Osteoblast (primary cell): ENCODE measurements at regions not wholly inside any gene's neighbourhood (a gene's known extent, or its start where the extent isn't known, plus 50 kb on each side); places are given as distances from the start of the nearest gene placed in this dataset.

Source experiments
- DNase-seq: peaks from one replicate; pipeline ENCODE4 v3.0.0; 2011; ENCODE audit warnings: low spot score, mixed read lengths; ENCODE audit not compliant: insufficient read length; ENCODE audit errors: missing footprints
- H2AFZ ChIP-seq: 2 replicates; pipeline ENCODE4 v1.6.0; 2011; ENCODE audit warnings: mild to moderate bottlenecking, low read length
- H3K27ac ChIP-seq: 2 replicates; pipeline ENCODE4 v1.5.1; 2011; ENCODE audit warnings: mild to moderate bottlenecking, low read depth, low read length, moderate library complexity
- H3K27me3 ChIP-seq: 2 replicates; pipeline ENCODE4 v1.6.0; 2012; ENCODE audit warnings: mild to moderate bottlenecking, control low read depth, inconsistent platforms, low read length, moderate library complexity; ENCODE audit not compliant: insufficient read depth
- H3K36me3 ChIP-seq: 2 replicates; pipeline ENCODE4 v1.5.1; 2011; ENCODE audit warnings: mild to moderate bottlenecking, low read length, control low read depth, moderate library complexity; ENCODE audit not compliant: insufficient read depth
- H3K4me1 ChIP-seq: 2 replicates; pipeline ENCODE4 v1.5.1; 2011; ENCODE audit warnings: mild to moderate bottlenecking, low read length, control low read depth, moderate library complexity; ENCODE audit not compliant: insufficient read depth
- H3K4me2 ChIP-seq: 2 replicates; pipeline ENCODE4 v1.6.0; 2011; ENCODE audit warnings: mild to moderate bottlenecking, low read length; ENCODE audit not compliant: insufficient read depth
- H3K4me3 ChIP-seq: fragments of 200-600 bp; sonication (generic); 3 replicates; pipeline ENCODE4 v1.5.1; 2012; ENCODE audit warnings: mild to moderate bottlenecking, low read length, inconsistent platforms; ENCODE audit not compliant: insufficient read depth
- H3K79me2 ChIP-seq: 2 replicates; pipeline ENCODE4 v1.6.0; 2012; ENCODE audit warnings: mild to moderate bottlenecking, low read length, control low read depth, inconsistent platforms; ENCODE audit not compliant: insufficient read depth
- H3K9me3 ChIP-seq: 2 replicates; pipeline ENCODE4 v1.5.1; 2011; ENCODE audit warnings: low read depth, low read length, control low read depth
- H4K20me1 ChIP-seq: 2 replicates; pipeline ENCODE4 v1.6.0; 2012; ENCODE audit warnings: mild to moderate bottlenecking, low read length, control low read depth; ENCODE audit not compliant: insufficient read depth
- CTCF ChIP-seq: IDR thresholded peaks from 2 replicates; pipeline ENCODE4 v1.5.1; 2011; ENCODE audit warnings: mild to moderate bottlenecking, low read depth, low read length, moderate library complexity; ENCODE audit errors: extremely low read depth

- no peak overlapping the region for H3K27ac ChIP-seq
- no peaks in the 10 kb centered on the region for H3K27me3 ChIP-seq
- no peaks in the 10 kb centered on the region for H3K36me3 ChIP-seq
- no peaks in the 10 kb centered on the region for H3K4me1 ChIP-seq
- TF ChIP-seq CTCF = no peak
- no peaks in the 10 kb centered on the region for H3K9me3 ChIP-seq
- H4K20me1 ChIP-seq = no peaks in the 10 kb centered on the region
- no peak overlapping the region for H3K4me3 ChIP-seq
- no peaks in the 10 kb centered on the region for H3K79me2 ChIP-seq
- DNase-seq = peak; percentile 51
- no peak overlapping the region for H3K4me2 ChIP-seq
- H2AFZ ChIP-seq = no peak overlapping the region
Observed at GRCh38 chr2:10186868-10187535, 64.5 kb downstream of the RRM2 start.

- H3K4me3 ChIP-seq = no peak overlapping the region
- H3K4me2 ChIP-seq = no peak overlapping the region
- no peaks in the 10 kb centered on the region for H3K79me2 ChIP-seq
- H3K36me3 ChIP-seq = no peaks in the 10 kb centered on the region
- H3K27me3 ChIP-seq = no peaks in the 10 kb centered on the region
- DNase-seq = no peak
- no peak for TF ChIP-seq CTCF
- no peak overlapping the region for H2AFZ ChIP-seq
- no peaks in the 10 kb centered on the region for H3K4me1 ChIP-seq
- H3K9me3 ChIP-seq = no peaks in the 10 kb centered on the region
- no peak overlapping the region for H3K27ac ChIP-seq
- no peaks in the 10 kb centered on the region for H4K20me1 ChIP-seq
Observed at GRCh38 chr2:10187661-10188060, 65.1 kb downstream of the RRM2 start.

DNA sequence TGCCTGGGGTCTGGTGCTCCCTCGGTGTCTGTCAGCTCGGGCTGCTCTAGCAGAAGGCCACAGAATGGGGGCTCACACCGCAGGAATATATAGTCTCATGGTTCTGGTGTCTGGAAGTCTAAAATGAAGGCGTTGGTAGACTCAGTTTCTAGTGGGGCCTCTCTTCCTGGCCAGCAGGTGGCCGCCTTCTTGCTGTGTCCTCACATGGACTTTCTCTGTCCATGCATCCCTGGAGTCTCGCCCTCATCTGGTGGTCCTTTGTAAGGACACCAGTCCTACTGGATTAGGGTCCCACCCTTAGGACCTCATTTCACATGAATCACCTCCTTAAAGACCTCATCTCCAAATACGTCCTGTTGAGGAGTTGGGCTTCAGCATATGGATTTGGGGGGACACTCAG lies 65.7 kb downstream of the RRM2 start:
- H3K4me2 ChIP-seq = no peak overlapping the region
- no peaks in the 10 kb centered on the region for H3K27me3 ChIP-seq
- H3K4me1 ChIP-seq = no peaks in the 10 kb centered on the region
- H3K36me3 ChIP-seq = no peaks in the 10 kb centered on the region
- H3K4me3 ChIP-seq = no peak overlapping the region
- H2AFZ ChIP-seq = no peak overlapping the region
- peak; percentile 48 for TF ChIP-seq CTCF
- H4K20me1 ChIP-seq = no peaks in the 10 kb centered on the region
- H3K79me2 ChIP-seq = no peaks in the 10 kb centered on the region
- peak; percentile 89 for DNase-seq
- H3K27ac ChIP-seq = no peak overlapping the region
- no peaks in the 10 kb centered on the region for H3K9me3 ChIP-seq

DNA sequence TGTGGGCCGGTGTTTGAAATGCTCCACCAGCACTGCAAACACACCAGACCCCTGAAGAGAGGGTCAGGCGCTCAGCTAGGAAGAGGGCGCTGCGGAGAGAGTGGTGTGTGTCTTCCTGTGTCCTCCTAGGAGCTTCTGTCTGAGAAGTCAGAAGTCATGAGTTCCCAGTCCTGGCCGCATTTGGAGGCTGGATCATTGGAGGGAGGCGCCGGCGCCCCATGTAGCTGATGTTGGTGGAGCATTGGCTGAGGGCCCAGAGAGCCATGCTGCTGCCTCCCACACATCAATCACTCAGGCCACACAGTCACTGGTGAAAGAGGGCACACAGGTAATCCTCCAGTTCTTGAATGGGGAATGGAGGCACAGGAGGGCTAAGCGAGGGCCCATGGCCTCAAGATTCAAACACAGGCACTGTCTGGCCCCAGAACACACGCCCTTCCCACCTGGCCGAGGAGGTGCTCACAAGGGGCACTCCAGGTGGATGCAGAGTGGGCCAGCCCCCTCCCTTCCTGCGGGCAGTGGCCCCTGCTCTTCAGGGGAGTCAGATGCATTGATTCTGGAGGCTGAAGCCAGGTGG lies 66.3 kb downstream of the RRM2 start:
- no peaks in the 10 kb centered on the region for H3K79me2 ChIP-seq
- peak; percentile 73 for DNase-seq
- no peaks in the 10 kb centered on the region for H3K36me3 ChIP-seq
- H2AFZ ChIP-seq = no peak overlapping the region
- no peaks in the 10 kb centered on the region for H4K20me1 ChIP-seq
- H3K4me2 ChIP-seq = no peak overlapping the region
- peaks cover 4% of the 10 kb centered on the region for H3K4me1 ChIP-seq
- no peaks in the 10 kb centered on the region for H3K9me3 ChIP-seq
- TF ChIP-seq CTCF = no peak
- no peak overlapping the region for H3K4me3 ChIP-seq
- H3K27me3 ChIP-seq = no peaks in the 10 kb centered on the region
- no peak overlapping the region for H3K27ac ChIP-seq
